ENCODE measurements at regions not wholly inside any gene's neighbourhood (a gene's known extent, or its start where the extent isn't known, plus 50 kb on each side); places are given as distances from the start of the nearest gene placed in this dataset.

GRCh38 chr15:69849232-69849610 lies 248.5 kb downstream of the TLE3 start:
- TF ChIP-seq CTCF (IDR thresholded peaks at IDR 0.05) (no peak), POLR2AphosphoS5 (IDR thresholded peaks at IDR 0.05) (no peak)

Measured in sigmoid colon (tissue), 4 donors.